KOPT-K1 (cell line): ENCODE measurements at regions not wholly inside any gene's neighbourhood (a gene's known extent, or its start where the extent isn't known, plus 50 kb on each side); places are given as distances from the start of the nearest gene placed in this dataset.
"Not testable (repeated sequence)": the region's sequence is repeated elsewhere in the genome, so short reads cannot be mapped to it uniquely, and the experiment has no call there.

Experiments used
- H3K27ac ChIP-seq: fragments of 200-600 bp; sonication (generic); 2 replicates; pipeline ENCODE4 v1.5.1; 2016; ENCODE audit warnings: antibody characterized with exemption, mild to moderate bottlenecking, low read depth, low read length; ENCODE audit not compliant: poor library complexity, severe bottlenecking
- H3K36me3 ChIP-seq: fragments of 200-600 bp; sonication (generic); 2 replicates; pipeline ENCODE4 v1.5.1; 2017; ENCODE audit warnings: antibody characterized with exemption, mild to moderate bottlenecking, low read length, moderate library complexity; ENCODE audit not compliant: insufficient read depth
- H3K9me3 ChIP-seq: fragments of 200-600 bp; sonication (generic); 2 replicates; pipeline ENCODE4 v1.5.1; 2017; ENCODE audit warnings: antibody characterized with exemption, low read length, mild to moderate bottlenecking; ENCODE audit not compliant: insufficient read depth, poor library complexity, severe bottlenecking

DNA sequence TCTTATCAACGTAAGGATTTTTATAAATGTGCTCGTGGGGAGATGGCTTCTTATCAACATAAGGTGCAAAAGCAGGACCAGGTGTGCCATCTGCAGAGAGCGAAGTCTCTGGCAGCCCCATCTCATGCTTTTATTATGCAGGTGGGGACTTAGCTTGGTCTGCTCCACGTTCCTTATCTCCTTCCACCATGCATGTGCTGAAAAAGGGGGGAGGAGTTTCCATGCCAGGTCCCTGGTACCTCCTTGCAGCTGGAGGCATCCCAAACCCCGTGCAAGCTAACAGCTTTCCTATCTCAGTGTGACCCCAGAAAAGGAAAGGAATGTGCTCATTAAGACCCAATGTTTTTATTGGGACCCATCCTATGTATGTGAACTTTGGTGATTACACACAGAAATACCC lies 608.5 kb downstream of the TMEM121 start:
- Histone ChIP-seq H3K27ac (peak overlapping the region; percentile 95), H3K36me3 (no peaks in the 10 kb centered on the region), H3K9me3 (no peaks in the 10 kb centered on the region)

DNA sequence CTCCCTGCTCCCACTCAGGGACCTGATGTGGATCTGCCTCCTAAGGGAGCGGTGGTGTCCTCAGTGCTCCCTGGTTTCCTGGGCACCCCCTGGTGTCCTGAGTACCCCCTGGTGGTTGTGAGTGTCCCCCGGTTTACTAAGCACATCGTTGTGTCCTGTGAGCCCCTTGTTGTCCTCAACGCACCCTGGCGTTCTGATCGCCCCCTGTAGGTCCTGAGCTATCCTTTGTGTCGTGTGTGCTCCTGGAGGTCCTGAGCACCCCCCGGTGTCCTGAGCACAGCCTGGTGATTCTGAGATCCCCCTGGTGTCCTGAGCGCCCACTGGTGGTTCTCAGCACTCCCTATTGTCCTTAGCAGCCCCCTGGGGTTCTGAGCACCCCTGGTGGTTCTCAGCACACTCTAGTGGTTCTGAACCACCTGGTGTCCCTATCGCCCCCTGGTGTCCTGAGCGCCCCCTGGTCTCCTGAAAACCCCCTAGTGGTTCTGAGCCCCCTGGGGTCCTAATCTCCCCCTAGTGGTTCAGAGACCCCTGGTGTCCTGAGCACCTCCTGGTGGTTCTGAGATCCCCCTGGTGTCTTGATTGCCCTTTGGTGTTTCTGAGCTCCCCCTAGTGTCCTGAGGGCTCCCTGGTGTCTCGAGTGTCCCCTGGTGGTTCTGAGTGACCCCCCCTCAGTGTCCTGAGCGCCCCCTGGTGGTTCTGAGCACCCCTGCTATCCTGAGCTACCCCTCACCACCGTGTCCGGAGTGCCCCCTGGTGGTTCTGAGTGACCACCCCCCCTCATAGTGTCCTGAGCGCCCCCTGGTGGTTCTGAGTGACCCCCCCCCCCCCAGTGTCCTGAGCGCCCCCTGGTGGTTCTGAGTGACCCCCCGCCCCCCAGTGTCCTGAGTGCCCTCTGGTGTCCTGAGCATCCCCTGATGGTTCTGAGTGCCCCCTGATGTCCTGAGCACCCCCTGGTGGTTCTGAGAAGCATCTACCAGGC lies 615.1 kb downstream of the TMEM121 start:
- H3K27ac ChIP-seq, result peak overlapping the region; percentile 26
- H3K9me3 ChIP-seq, result peaks cover 9% of the 10 kb centered on the region
- no peaks in the 10 kb centered on the region for H3K36me3 ChIP-seq

DNA sequence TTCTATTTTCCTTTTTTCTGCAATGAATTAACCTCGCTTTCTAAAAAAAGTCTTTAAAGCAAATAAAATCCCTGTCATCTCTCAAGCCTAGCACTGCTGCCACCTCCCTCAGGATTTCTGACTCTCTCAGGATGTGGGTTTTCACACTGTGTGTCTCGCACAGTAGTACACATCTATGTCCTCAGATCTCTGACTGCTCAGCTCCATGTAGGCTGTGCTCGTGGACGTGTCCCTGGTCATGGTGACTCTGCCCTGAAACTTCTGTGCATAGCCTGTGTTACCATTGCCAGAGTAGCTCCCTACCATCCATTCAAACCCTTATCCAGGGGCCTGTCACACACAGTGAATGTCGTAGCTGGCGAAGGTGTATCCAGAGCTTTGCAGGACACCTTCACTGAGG lies 619.3 kb downstream of the TMEM121 start:
- H3K9me3 ChIP-seq, result peaks cover 22% of the 10 kb centered on the region

DNA sequence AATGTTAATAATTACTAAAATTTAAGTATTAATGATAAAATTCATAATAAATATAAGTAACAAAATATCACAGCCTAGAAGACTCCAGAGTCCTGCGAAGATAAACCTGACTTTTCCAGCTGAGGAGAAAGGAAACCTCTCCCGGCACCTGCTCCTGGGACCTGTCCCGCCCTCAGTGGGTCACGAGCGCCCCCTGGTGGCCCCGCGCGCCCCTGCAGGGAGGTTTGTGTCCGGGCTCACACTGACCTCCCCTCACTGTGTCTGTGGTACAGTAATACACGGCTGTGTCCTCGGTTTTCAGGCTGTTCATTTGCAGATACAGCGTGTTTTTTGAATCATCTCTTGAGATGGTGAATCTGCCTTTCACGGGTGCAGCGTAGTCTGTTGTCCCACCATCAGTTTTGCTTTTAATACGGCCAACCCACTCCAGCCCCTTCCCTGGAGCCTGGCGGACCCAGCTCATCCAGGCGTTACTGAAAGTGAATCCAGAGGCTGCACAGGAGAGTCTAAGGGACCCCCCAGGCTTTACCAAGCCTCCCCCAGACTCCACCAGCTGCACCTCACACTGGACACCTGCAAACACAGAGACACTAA lies 627.1 kb downstream of the TMEM121 start:
- Histone ChIP-seq H3K36me3 (0 out of 2 replicates have a peak, but pooled peaks cover 17% of the 10 kb centered on the region), H3K9me3 (peaks cover 17% of the 10 kb centered on the region), H3K27ac (peak overlapping the region; percentile 62)

More for the DNA sequence above, 619.3 kb downstream of the TMEM121 start:
- Histone ChIP-seq H3K27ac (peak overlapping the region; percentile 72), H3K36me3 (0 out of 2 replicates have a peak, but pooled peaks cover 12% of the 10 kb centered on the region)

DNA sequence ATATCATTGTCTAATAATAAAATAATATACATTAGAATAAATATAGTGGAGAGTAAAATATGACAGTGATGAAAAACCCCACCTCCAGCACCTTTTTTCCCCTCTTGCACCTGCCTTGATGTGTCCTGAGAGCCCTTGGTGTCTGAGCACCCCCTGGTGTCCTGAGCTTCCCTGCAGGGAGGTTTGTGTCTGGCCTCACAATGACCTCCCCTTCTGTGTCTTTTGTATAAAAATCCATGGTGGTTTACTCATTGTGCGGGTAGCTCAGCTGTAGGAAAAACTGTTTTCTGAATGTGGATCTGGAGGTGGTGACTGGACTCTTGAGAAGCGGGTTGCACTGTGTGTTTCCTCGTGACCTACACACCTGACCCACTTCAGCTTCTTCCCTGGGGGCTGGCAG lies 636.9 kb downstream of the TMEM121 start:
- H3K36me3 ChIP-seq, result no peaks in the 10 kb centered on the region
- H3K27ac ChIP-seq, result peak overlapping the region; percentile 48
- peaks cover 11% of the 10 kb centered on the region for H3K9me3 ChIP-seq

DNA sequence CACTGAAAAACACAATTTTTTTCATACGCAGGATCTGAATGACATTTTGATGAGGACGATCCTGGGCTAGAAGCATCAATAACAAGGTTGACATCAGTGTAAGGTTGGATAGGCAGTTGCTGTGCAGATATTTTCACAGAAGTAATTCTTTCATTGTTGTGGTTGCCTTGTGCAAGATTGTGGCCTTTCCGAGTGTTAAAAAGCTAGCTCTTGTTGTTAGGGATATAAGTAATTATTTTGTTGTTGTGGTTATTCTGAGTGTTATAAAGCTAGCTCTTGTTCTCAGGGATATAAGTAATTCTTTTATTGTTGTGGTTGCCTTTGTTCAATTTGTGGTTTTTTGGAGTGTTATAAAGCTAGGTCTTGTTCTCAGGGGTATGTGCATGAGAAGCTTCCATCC lies 637.4 kb downstream of the TMEM121 start:
- not testable (repeated sequence) for H3K9me3 ChIP-seq
- H3K27ac ChIP-seq, result peak overlapping the region; percentile 48

DNA sequence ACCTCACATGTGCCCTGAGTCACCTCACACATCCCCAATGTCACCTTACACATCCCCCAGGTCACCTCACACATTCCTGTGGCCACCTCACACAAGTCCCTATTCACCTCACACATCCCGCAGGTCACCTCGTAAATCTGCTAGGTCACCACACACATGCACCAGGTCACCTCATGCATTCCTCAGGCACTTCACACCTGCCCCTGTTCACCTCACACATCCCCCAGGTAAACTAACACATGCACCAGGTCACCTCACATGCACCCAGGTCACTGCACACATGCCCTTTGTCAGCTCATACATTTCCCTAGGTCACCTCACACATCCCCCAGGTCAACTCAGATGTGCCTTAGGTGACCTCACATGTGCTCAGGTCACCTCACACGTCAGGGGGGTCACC lies 639.8 kb downstream of the TMEM121 start:
- no peaks in the 10 kb centered on the region for H3K36me3 ChIP-seq
- no peak overlapping the region for H3K27ac ChIP-seq
- H3K9me3 ChIP-seq, result no peaks in the 10 kb centered on the region

More for the DNA sequence above, 637.4 kb downstream of the TMEM121 start:
- H3K36me3 ChIP-seq, result not testable (repeated sequence)

DNA sequence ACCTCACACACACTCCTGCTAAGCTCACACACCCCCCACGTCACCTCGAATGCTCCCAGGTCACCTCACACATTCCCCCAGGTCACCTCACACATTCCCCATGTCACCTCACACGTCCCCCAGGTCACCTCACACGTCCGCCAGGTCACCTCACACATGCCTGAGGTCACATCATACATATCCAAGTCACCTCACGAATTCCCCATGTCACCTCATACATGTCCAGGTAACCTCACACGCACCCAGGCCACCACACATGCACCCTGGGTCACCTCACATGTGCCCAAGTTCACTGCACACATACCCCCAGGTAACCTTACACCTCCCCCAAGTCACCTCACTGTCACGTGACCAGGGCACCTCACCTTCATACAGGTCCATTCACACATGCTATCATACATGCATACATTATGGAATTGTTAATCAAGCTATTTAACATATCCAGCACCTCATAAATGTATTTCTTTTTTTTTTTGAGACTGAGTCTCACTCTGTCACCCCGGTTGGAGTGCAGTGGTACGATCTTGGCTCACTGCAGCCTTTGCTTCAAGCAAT lies 640.3 kb downstream of the TMEM121 start:
- Histone ChIP-seq H3K36me3 (no peaks in the 10 kb centered on the region), H3K9me3 (no peaks in the 10 kb centered on the region), H3K27ac (no peak overlapping the region)

DNA sequence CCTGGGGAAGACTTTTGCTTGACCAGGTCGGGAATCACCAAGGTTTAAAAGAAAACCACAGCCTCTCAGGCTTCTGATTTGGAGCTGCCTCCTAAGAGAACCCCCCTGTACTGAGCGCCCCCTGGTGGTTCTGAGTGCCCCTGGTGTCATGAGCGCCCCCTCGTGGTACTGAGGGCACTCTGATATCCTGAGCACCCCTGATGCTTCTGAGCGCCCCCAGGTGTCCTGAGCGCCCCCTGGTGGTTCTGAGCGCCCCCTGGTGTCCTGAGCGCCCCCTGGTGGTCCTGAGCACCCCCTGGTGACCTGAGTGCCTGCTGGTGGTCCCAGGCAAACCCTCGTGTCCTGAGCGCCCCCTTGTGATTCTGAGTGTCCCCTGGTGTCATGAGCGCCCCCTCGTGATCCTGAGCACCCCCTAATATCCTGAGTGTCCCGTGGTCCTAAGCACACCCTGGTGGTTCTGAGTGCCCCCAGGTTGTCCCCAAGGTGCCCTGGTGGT lies 643.8 kb downstream of the TMEM121 start:
- not testable (repeated sequence) for H3K9me3 ChIP-seq, H3K36me3 ChIP-seq
- peak overlapping the region; percentile 65 for H3K27ac ChIP-seq

DNA sequence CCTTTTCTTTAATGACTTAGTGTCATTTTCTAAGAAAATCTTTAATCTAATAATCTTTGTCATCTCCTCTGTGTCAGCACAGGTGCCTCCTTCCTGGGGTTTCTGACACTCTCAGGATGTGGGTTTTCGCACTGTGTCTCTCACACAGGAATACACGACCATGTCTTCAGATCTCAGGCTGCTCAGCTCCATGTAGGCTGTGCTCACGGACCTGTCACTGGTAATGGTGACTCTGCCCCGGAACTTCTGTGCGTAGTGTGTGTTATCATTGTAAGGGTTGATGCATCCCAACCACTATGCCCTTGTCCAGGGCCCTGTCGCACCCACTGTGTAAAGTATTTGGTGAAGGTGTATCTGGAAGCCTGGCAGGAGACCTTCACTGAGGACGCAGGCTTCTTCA lies 647.8 kb downstream of the TMEM121 start:
- Histone ChIP-seq H3K9me3 (no peaks in the 10 kb centered on the region), H3K27ac (peak overlapping the region; percentile 93), H3K36me3 (no peaks in the 10 kb centered on the region)

DNA sequence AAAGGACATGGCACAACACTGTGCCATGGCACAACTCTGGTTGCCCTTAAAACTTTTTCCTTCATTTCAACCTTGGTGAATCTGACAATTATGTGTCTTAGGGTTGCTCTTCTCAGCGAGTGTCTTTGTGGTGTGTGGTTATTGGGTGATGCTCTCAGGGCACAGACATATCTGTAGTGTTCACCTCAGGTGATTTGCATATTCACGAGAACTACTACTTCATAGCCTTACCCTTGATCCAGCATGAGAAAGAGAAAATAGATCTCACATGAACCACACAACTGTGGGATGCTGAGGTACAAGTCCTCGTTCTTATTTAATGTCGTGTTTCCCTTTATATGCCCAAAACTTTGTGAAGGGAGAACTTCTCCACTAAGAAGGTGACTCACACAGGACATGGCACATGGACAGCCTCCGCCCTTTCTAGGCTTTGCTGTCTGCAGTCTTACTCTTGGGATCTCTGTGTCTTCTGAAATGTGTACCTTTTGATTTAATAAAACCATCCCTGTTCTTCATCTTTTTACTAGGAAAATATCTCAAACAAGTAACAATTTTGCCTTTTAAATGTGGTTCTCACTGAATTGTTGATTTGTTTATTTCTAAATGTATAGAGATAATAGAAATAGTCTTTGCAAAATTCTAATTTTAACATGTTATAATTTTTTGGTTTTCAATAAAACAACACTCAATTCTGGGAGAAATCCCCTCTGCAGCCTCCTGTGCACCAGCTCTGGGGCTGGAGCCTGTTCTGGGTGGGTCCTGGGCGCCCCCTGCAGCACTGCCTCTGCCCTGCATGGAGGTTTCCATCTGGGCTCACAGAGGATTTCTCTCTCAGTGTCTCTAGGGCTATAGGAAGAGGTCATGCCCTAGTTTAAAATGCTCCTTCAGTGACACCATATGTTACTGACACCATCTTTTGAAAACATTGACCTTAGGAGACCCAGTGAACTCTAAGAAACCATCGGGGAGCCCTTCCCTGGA lies 651.2 kb downstream of the TMEM121 start:
- H3K36me3 ChIP-seq, H3K9me3 ChIP-seq: not testable (repeated sequence)
- H3K27ac ChIP-seq, result peak overlapping the region; percentile 93

DNA sequence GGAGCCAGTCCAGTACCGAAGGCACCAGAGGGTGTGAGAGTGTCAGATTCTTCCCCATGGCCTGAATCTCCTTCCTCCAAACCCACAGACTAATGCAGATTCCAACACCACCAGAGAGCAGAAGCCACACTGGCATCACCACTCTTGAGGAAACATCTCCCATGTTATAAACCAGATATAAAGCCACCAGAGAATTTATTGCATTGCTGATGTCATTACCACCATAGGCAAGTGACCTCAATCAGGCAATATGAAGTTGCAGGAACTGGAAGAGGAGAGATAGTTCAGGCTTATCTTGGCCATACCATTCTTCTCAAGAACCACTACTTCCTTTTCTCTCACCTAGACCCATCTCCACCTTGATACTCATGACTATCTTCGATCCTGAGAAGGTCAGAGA lies 653.4 kb downstream of the TMEM121 start:
- Histone ChIP-seq H3K9me3 (no peaks in the 10 kb centered on the region), H3K27ac (peak overlapping the region; percentile 9), H3K36me3 (no peaks in the 10 kb centered on the region)

DNA sequence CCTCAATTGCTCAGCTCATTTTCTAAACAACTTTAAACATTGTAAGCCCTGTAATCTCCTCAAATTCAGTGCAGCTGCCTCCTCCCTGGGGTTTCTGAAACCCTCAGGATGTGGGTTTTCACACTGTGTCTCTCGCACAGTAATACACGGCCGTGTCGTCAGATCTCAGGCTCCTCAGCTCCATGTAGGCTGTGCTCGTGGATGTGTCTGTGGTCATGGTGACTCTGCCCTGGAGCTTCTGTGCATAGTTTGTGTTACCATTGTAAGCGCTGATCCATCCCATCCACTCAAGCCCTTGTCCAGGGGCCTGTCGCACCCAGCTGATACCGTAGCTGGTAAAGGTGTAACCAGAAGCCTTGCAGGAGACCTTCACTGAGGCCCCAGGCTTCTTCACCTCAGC lies 658.4 kb downstream of the TMEM121 start:
- peak overlapping the region; percentile 87 for H3K27ac ChIP-seq
- H3K36me3 ChIP-seq, H3K9me3 ChIP-seq: not testable (repeated sequence)

DNA sequence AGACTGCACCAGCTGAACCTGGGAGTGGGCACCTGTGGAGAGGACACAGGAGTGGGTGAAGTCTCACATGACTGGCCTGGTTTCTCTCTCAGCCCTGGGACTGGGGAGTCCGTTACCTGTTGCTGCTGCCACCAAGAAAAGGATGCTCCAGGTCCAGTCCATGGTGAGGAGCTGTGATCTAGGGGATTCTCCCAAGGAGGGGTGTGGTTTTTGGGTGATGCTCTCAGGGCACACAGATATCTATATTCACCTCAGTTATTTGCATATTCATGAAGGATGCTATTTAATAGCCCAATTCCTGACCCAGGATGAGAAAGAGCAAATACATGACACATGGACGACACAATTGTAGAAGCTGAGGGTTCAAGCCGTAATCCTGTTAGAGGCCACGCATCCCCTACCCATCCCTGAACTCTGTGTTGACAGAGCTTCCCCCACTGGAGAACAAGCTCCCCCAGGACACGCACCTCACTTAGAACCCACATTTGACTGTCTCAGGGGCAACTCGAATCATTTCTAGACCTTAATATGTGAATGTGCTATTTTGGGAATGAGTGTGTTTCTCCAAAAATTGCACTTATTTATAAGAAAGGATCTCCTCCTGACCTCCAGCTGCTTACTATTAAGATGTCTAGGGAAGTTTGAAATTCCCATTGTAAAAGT lies 658.9 kb downstream of the TMEM121 start:
- not testable (repeated sequence) for H3K9me3 ChIP-seq, H3K36me3 ChIP-seq
- H3K27ac ChIP-seq, result peak overlapping the region; percentile 87
